IMR-90 (cell line): ENCODE measurements at regions not wholly inside any gene's neighbourhood (a gene's known extent, or its start where the extent isn't known, plus 50 kb on each side); places are given as distances from the start of the nearest gene placed in this dataset.

Experiments
- ATAC-seq: fragments of 200-7000 bp; cut with Tn5 transposase; 2 replicates; pipeline ENCODE4 v1.9.1; 2020; ENCODE audit warnings: low read depth, mild to moderate bottlenecking, moderate library complexity
- BruUV-seq: library from RNA; stranded (reverse); fragments of 400-500 nt; replicated peaks from 2 replicates; lab custom pipeline; 2021; lab: Mats Ljungman, UMichigan
- CTCF ChIA-PET: fragments of 300-600 bp; formaldehyde crosslinking; extraction: SDS; loops from one replicate; lab custom pipeline; 2021; ENCODE audit warnings: antibody characterized with exemption; lab: Yijun Ruan, JAX
- POLR2A ChIA-PET: fragments of 300-600 bp; sonication (Branson Sonifier 250); formaldehyde crosslinking; loops from one replicate; lab custom pipeline; 2022; ENCODE audit warnings: antibody characterized with exemption; ENCODE audit not compliant: unreplicated experiment; lab: Charles Lee
- DNase-seq: peaks from one replicate; pipeline ENCODE4 v3.0.0; 2013
- H2AFZ ChIP-seq: replicated peaks from 2 replicates; pipeline ENCODE3; 2013; ENCODE audit warnings: low read length, mild to moderate bottlenecking; ENCODE audit not compliant: poor library complexity
- H2AK5ac ChIP-seq: 2 replicates; pipeline ENCODE4 v1.6.1; 2013; ENCODE audit warnings: low read depth, low read length, inconsistent platforms
- H2AK9ac ChIP-seq: replicated peaks from 2 replicates; pipeline ENCODE3; 2013; ENCODE audit warnings: mild to moderate bottlenecking, low read depth, low read length, moderate library complexity; ENCODE audit not compliant: poor library complexity
- H2BK120ac ChIP-seq: 2 replicates; pipeline ENCODE4 v1.6.1; 2013; ENCODE audit warnings: low read depth, low read length, inconsistent platforms
- H2BK15ac ChIP-seq: 3 replicates; pipeline ENCODE4 v1.6.1; 2013; ENCODE audit warnings: low read depth, low read length, inconsistent platforms
- H2BK20ac ChIP-seq: 2 replicates; pipeline ENCODE4 v1.6.1; 2013; ENCODE audit warnings: low read depth, mild to moderate bottlenecking, inconsistent platforms, low read length, moderate library complexity
- H2BK5ac ChIP-seq: 2 replicates; pipeline ENCODE4 v1.6.1; 2013; ENCODE audit warnings: mild to moderate bottlenecking, low read depth, low read length, inconsistent platforms; ENCODE audit not compliant: poor library complexity, severe bottlenecking
- H3K14ac ChIP-seq: replicated peaks from 2 replicates; pipeline ENCODE4 v1.6.1; 2013; ENCODE audit warnings: low read depth, low read length, inconsistent platforms
- H3K18ac ChIP-seq: 2 replicates; pipeline ENCODE4 v1.6.1; 2013; ENCODE audit warnings: low read depth, low read length, control low read depth
- H3K23ac ChIP-seq: 2 replicates; pipeline ENCODE4 v1.6.1; 2013; ENCODE audit warnings: low read depth, low read length, inconsistent platforms
- H3K27ac ChIP-seq: 2 replicates; pipeline ENCODE4 v1.5.1; 2013; ENCODE audit warnings: mild to moderate bottlenecking, control low read depth, low read length; ENCODE audit not compliant: insufficient read depth
- H3K27me3 ChIP-seq: 2 replicates; pipeline ENCODE4 v1.6.1; 2013; ENCODE audit warnings: low read length; ENCODE audit not compliant: control insufficient read depth, insufficient read depth
- H3K36me3 ChIP-seq: 2 replicates; pipeline ENCODE4 v1.6.1; 2013; ENCODE audit warnings: low read length, mixed read lengths; ENCODE audit not compliant: control insufficient read depth, insufficient read depth
- H3K4ac ChIP-seq: 2 replicates; pipeline ENCODE4 v1.6.1; 2013; ENCODE audit warnings: low read depth, low read length, inconsistent platforms
- H3K4me1 ChIP-seq: 2 replicates; pipeline ENCODE4 v1.6.1; 2013; ENCODE audit warnings: low read length, mixed read lengths; ENCODE audit not compliant: control insufficient read depth, insufficient read depth
- H3K4me2 ChIP-seq: 2 replicates; pipeline ENCODE4 v1.6.1; 2013; ENCODE audit warnings: low read depth, mild to moderate bottlenecking, control low read depth, low read length, moderate library complexity
- H3K4me3 ChIP-seq: 2 replicates; pipeline ENCODE4 v1.5.1; 2013; ENCODE audit warnings: low read depth, mild to moderate bottlenecking, control low read depth, low read length, moderate library complexity; ENCODE audit not compliant: insufficient read depth
- H3K56ac ChIP-seq: 2 replicates; pipeline ENCODE4 v1.6.1; 2013; ENCODE audit warnings: low read length, inconsistent platforms; ENCODE audit not compliant: insufficient read depth; ENCODE audit errors: extremely low read depth
- H3K79me1 ChIP-seq, 2 experiments: 2 replicates each; pipeline ENCODE4 v1.6.1; 2013; ENCODE audit warnings: low read length in 2 of 2, inconsistent platforms in 1 of 2, low read depth in 1 of 2
- H3K9ac ChIP-seq: 2 replicates; pipeline ENCODE4 v1.6.1; 2013; ENCODE audit warnings: low read depth, low read length, control low read depth
- H3K9me1 ChIP-seq: 2 replicates; pipeline ENCODE4 v1.6.1; 2013; ENCODE audit warnings: low read length, inconsistent platforms; ENCODE audit not compliant: insufficient read depth
- H3K9me3 ChIP-seq: 2 replicates; pipeline ENCODE4 v1.6.1; 2013; ENCODE audit warnings: low read length; ENCODE audit not compliant: control insufficient read depth, insufficient read depth
- H4K20me1 ChIP-seq: 2 replicates; pipeline ENCODE4 v1.6.1; 2013; ENCODE audit warnings: low read length, inconsistent platforms; ENCODE audit not compliant: insufficient read depth
- H4K5ac ChIP-seq: 2 replicates; pipeline ENCODE4 v1.6.1; 2013; ENCODE audit warnings: mild to moderate bottlenecking, low read depth, low read length, control low read depth
- H4K8ac ChIP-seq, 2 experiments: 2 replicates each; pipeline ENCODE4 v1.6.1; 2013; ENCODE audit warnings: low read depth in 2 of 2, low read length in 2 of 2, control low read depth in 1 of 2, inconsistent platforms in 1 of 2
- H4K91ac ChIP-seq: 2 replicates; pipeline ENCODE4 v1.6.1; 2013; ENCODE audit warnings: low read depth, low read length, inconsistent platforms; ENCODE audit not compliant: insufficient read depth
- CEBPB ChIP-seq: IDR thresholded peaks from 2 replicates; pipeline ENCODE4 v1.6.1; 2012; ENCODE audit warnings: low read depth, low read length, improper control_type of control experiment
- CHD1 ChIP-seq: IDR thresholded peaks from 2 replicates; pipeline ENCODE4 v1.6.1; 2012; ENCODE audit warnings: low read depth, low read length, improper control_type of control experiment
- FOS ChIP-seq: fragments of 150-350 bp; IDR thresholded peaks from 2 replicates; pipeline ENCODE4 v1.6.1; 2016; ENCODE audit warnings: low read depth, low read length
- MAFK ChIP-seq: IDR thresholded peaks from 2 replicates; pipeline ENCODE4 v1.6.1; 2012; ENCODE audit warnings: low read depth, low read length, improper control_type of control experiment
- MAZ ChIP-seq: IDR thresholded peaks from 2 replicates; pipeline ENCODE4 v1.6.1; 2012; ENCODE audit warnings: low read depth, mild to moderate bottlenecking, low read length, improper control_type of control experiment, moderate library complexity, borderline replicate concordance
- NFE2L2 ChIP-seq: fragments of 150-350 bp; IDR thresholded peaks from 2 replicates; pipeline ENCODE4 v1.6.1; 2016; ENCODE audit warnings: low read depth, mild to moderate bottlenecking, low read length
- POLR2A ChIP-seq: IDR thresholded peaks from 2 replicates; pipeline ENCODE4 v1.6.1; 2012; ENCODE audit warnings: mild to moderate bottlenecking, low read depth, low read length
- RAD21 ChIP-seq: IDR thresholded peaks from 2 replicates; pipeline ENCODE4 v1.6.1; 2012; ENCODE audit warnings: low read length, improper control_type of control experiment
- RCOR1 ChIP-seq: IDR thresholded peaks from 2 replicates; pipeline ENCODE4 v1.6.1; 2012; ENCODE audit warnings: mild to moderate bottlenecking, low read length, improper control_type of control experiment; ENCODE audit not compliant: insufficient replicate concordance
- WGBS, 2 experiments: methylation state at CpG; one replicate each; pipeline versions ENCODE4 v1.1.5 to v1.1.7; 2013; ENCODE audit warnings: missing lambda C conversion rate in 2 of 2; ENCODE audit not compliant: insufficient read length in 1 of 2; ENCODE audit errors: extremely low coverage in 2 of 2; 5-methylcytosine and 5-hydroxymethylcytosine counted together
- dilution Hi-C: fragments of 300-500 bp; cut with HindIII; formaldehyde crosslinking; loops from one replicate; pipeline ENCODE4 v1.14.3; 2018; ENCODE audit warnings: low sequenced_read_pairs; ENCODE audit not compliant: unreplicated experiment
- in situ Hi-C: fragments of 300-500 bp; cut with MboI; formaldehyde crosslinking; loops from 3 replicates; pipeline ENCODE4 v1.14.3; 2019; ENCODE audit warnings: low sequenced_read_pairs, inconsistent platforms, mixed read lengths
- intact Hi-C: fragments of 100-400 bp; cut with micrococcal nuclease; formaldehyde crosslinking; loops from 2 replicates; pipeline ENCODE4 v1.10.0; 2022
- TF ChIP-seq, protein P1 (sequence below): conservative IDR thresholded peaks from 2 replicates; pipeline ENCODE4 v1.5.1; 2012; ENCODE audit warnings: mild to moderate bottlenecking, low read depth, low read length, improper control_type of control experiment
- TF ChIP-seq, protein P2 (sequence below): fragments of 150-350 bp; IDR thresholded peaks from 2 replicates; pipeline ENCODE4 v1.6.1; 2016; ENCODE audit warnings: low read depth, mild to moderate bottlenecking, low read length, moderate library complexity, borderline replicate concordance

- ChIA-PET POLR2A (no interaction called here), CTCF (no interaction called here)
- H3K4me3 ChIP-seq: no peak overlapping the region
- no peaks in the 10 kb centered on the region for H3K9me1 ChIP-seq
- BruUV-seq: no TSS peak
- H4K20me1 ChIP-seq: no peaks in the 10 kb centered on the region
- no peak overlapping the region for H3K4ac ChIP-seq
- H3K36me3 ChIP-seq: no peaks in the 10 kb centered on the region
- no peak overlapping the region for H2BK5ac ChIP-seq
- DNase-seq: no peak
- in situ Hi-C loops: no loop called here
- H3K4me2 ChIP-seq: no peak overlapping the region
- H3K56ac ChIP-seq: no peak overlapping the region
- no peak overlapping the region for H4K5ac ChIP-seq
- no peak overlapping the region for H2BK15ac ChIP-seq
- H4K8ac ChIP-seq: no peak overlapping the region
- no peak overlapping the region for H3K27ac ChIP-seq
- intact Hi-C loops: no loop called here
- no peak overlapping the region for H2BK120ac ChIP-seq
- H3K4me1 ChIP-seq: no peaks in the 10 kb centered on the region
- no peak overlapping the region for H2AK9ac ChIP-seq
- no peak overlapping the region for H2AFZ ChIP-seq
- H3K14ac ChIP-seq: no peak overlapping the region
- WGBS, 2 experiments: no CpG with 5 or more reads among the region's 1 CpG
- H3K79me1 ChIP-seq: no peaks in the 10 kb centered on the region
- no peaks in the 10 kb centered on the region for H3K27me3 ChIP-seq
- TF ChIP-seq RCOR1 (no peak), MAFK (no peak), FOS (no peak), RAD21 (no peak), MAZ (no peak), CEBPB (no peak), NFE2L2 (no peak), CHD1 (no peak), POLR2A (no peak)
- TF ChIP-seq, protein P1, sequence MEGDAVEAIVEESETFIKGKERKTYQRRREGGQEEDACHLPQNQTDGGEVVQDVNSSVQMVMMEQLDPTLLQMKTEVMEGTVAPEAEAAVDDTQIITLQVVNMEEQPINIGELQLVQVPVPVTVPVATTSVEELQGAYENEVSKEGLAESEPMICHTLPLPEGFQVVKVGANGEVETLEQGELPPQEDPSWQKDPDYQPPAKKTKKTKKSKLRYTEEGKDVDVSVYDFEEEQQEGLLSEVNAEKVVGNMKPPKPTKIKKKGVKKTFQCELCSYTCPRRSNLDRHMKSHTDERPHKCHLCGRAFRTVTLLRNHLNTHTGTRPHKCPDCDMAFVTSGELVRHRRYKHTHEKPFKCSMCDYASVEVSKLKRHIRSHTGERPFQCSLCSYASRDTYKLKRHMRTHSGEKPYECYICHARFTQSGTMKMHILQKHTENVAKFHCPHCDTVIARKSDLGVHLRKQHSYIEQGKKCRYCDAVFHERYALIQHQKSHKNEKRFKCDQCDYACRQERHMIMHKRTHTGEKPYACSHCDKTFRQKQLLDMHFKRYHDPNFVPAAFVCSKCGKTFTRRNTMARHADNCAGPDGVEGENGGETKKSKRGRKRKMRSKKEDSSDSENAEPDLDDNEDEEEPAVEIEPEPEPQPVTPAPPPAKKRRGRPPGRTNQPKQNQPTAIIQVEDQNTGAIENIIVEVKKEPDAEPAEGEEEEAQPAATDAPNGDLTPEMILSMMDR: no peak
- TF ChIP-seq, protein P2, sequence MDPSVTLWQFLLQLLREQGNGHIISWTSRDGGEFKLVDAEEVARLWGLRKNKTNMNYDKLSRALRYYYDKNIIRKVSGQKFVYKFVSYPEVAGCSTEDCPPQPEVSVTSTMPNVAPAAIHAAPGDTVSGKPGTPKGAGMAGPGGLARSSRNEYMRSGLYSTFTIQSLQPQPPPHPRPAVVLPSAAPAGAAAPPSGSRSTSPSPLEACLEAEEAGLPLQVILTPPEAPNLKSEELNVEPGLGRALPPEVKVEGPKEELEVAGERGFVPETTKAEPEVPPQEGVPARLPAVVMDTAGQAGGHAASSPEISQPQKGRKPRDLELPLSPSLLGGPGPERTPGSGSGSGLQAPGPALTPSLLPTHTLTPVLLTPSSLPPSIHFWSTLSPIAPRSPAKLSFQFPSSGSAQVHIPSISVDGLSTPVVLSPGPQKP: no peak
- no peaks in the 10 kb centered on the region for H3K9me3 ChIP-seq
- no peak overlapping the region for H4K91ac ChIP-seq
- H3K9ac ChIP-seq: no peak overlapping the region
- H2BK20ac ChIP-seq: no peak overlapping the region
- no peak overlapping the region for H3K18ac ChIP-seq
- H2AK5ac ChIP-seq: no peak overlapping the region
- H3K23ac ChIP-seq: no peak overlapping the region
- no peak for ATAC-seq
- dilution Hi-C loops: no loop called here
Measured at GRCh38 chr21:15935530-15935929, 205.7 kb downstream of the USP25 start.
